GM19467 (cell line): ENCODE measurements at regions not wholly inside any gene's neighbourhood (a gene's known extent, or its start where the extent isn't known, plus 50 kb on each side); places are given as distances from the start of the nearest gene placed in this dataset.

Experiments used
- ATAC-seq: cut with Tn5 transposase; IDR thresholded peaks from one replicate; pipeline ENCODE4 v1.9.1; 2021; ENCODE audit warnings: mild to moderate bottlenecking, moderate library complexity; ENCODE audit not compliant: unreplicated experiment

DNA sequence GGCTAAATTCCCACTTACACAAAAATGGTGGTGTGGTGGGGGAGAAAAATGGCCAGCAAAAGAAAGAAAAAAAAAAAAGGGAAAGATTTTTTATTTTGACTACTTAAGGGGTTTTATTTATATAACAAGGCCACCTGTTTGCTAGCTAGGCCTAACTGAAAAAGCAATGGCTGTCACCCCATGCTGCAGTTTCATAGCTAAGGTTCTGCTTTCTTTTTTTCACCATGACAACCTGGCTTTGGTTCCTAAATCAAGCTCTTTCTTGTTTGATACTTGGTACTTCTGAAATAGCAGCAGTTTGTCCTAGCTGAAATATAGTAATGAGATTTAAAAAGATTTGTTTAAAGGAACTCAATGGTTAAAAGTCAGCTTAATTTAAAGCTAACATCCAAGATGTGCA, 433.2 kb upstream of the MEX3C start:
- no peak for ATAC-seq

DNA sequence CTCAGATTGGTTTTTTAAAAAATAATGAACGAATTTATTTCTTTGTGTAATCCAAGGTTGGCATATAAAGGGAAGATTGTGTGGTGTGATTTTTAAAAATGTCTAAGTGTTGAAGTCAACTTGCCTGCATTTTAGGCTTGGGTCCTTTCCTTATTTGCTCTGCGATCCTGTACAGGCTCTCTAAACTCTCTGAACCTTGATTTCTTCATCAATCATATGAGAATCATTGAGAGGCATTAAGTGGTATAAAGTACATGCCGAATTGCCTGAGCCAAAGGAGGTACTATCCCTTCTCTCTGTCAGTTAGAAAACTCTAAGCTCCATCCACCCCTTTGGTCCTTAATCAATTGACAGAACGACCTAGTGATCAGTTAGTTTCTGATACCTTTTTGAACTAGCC, 440.4 kb upstream of the MEX3C start:
- ATAC-seq: no peak

DNA sequence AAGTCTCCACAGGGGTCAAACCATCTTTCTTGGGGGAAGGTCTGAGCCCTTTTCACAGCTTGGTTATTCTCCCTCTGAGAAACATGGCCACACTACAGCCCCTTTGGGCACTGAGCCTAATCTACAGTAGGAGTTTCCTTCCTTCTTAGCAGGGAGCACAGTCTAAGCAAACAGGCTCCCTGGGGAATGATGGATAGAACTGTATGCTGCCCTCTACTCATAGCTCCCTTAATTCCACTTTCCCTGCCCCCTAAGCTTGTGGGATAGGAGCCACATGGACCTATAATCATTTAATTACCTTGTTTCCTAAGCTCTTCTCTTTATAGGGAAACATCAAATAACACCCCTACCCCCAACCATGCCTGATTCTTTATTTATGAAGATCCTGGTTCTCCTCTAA, 442.1 kb upstream of the MEX3C start:
- ATAC-seq: no peak

DNA sequence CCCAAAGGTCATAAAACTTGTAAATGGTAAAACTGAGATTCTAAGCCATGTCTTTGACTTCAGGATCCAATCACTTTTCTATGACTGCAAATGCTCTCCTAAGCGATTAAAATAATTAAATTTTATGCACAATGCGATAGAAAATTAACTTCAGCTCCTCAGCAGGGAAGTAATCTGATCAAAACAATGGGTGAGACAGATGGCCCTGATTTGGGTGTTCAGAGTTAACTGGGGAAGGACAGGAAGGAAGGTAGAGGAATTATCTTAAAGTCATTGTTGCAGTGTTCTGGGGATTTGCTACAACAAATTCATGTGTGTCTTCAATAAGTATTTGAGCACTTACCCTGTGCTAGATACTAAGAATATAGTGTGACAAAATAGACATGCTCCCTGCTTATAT, 446.0 kb upstream of the MEX3C start:
- ATAC-seq: no peak

DNA sequence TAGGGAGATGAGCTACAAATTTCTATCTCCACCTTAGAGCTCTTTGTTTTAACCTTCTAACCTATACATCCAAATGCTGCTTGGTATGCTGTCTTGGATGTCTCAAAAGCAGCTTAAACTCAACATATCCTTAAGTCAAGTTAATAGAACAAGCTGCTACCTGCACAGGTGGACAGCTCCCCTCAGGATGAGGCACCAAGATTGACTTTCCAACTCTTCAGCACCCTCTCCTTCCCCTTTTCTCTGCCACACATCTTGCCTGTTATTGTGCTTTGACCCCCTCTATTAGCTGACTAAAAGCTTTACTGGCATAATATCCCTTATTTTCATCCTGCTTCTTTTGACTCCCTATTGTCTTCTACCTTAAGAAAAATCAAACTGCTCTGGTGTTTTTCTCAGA, 448.1 kb upstream of the MEX3C start:
- ATAC-seq: no peak

DNA sequence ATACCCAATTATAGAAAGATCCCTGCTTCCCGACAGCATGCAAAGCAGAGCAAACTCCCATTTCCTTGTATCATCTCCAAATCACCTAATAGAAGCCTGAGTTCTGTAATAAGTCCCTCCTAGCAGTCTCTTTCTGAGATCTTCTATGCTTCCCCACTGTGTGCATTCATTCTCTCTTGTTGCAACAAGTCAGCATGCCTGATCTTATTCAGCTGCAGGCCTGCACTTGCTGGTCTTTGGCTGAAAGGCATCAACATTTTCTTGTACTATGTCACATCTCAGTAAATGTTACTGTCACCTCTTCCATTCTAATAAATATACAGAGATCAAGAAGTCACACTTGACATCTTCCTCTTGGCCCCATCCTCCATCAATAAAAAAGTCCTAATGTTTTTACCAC, 449.9 kb upstream of the MEX3C start:
- no peak for ATAC-seq

DNA sequence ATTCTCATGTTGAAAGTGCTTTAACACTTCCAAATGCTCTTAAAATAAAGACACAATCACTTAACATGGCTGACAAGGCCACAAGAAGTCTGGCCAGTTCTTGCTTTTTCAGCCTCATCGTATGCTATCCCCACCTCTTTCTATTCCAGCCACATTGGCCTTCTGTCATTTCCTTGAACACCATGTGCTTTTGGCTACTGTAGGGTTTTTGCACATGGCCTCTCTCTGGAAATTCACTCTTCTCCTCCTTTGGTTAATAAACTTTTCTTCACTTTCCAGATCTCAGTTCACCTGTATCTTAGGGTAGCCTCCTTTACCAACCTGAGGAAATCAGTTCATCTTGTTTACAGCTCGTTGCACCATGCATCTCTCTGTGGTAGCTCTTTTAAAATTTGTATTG, 450.5 kb upstream of the MEX3C start:
- ATAC-seq: no peak

DNA sequence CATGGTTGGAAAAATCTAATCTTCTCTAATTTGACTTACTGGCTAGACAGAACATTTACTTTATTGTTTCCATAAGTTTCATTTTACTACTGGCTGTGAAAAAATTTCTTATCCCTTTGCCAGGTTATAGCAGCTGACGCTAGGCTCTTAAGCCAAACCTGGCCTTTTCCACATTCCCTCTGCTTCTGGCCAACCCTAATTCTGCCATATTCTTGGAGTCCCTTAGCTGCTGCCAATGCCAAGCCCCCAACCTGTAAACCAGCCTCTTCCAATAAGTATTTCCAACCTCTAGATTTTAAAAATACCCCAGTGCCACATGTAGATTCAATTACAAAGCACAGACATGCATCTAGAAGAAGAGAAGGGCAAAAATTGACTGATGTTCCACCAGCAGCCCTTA, 452.3 kb upstream of the MEX3C start:
- ATAC-seq: no peak

DNA sequence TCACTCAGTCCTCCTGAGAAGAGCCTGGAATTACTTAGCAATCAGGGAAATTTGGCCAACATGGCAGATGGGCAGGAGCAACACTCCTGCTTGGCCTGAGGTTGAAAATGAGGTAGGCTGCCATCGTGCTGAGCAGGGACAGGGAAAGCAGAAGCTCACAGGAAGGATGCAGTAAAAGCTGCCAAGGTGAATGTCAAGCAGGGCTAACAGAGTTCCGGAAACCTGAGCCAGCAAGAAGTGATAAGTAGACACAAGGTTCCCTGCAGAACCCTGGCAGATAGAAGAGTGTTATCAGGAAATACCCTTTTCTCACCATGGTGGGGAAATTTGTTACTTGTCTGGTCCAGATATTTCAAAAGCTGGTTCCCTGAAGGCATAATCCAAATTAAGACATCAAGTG, 454.3 kb upstream of the MEX3C start:
- no peak for ATAC-seq

DNA sequence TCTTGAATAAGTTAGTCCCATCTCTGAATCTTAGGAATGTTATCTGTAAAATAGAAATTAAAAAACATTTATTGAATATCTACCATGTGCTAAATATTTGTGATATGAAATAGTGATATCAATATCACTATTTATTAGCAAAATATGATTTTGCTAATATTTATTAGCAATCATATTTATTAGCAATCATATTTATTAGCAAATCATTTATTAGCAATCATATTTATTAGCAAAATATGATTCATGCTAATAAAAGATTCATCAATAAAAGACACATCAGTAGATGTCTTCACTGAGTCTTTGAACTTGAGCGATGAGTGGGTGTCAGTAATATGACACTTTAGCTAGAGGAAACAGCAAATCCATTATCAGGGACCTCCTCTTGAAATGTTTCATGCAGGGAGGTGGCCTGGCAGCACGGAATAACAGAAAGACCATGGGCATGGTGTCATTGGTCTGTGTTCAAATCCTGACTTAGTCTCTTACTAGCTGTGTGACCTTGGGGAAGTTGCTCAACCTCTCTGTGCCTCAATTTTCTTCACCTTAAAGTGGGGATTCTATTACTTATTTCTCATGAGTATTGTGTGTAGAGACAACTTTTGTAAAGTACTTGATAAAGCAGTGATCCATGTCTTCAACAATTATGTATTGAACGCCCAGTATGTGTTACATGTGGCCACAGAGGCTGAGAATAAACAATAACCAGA, 456.2 kb upstream of the MEX3C start:
- no peak for ATAC-seq

DNA sequence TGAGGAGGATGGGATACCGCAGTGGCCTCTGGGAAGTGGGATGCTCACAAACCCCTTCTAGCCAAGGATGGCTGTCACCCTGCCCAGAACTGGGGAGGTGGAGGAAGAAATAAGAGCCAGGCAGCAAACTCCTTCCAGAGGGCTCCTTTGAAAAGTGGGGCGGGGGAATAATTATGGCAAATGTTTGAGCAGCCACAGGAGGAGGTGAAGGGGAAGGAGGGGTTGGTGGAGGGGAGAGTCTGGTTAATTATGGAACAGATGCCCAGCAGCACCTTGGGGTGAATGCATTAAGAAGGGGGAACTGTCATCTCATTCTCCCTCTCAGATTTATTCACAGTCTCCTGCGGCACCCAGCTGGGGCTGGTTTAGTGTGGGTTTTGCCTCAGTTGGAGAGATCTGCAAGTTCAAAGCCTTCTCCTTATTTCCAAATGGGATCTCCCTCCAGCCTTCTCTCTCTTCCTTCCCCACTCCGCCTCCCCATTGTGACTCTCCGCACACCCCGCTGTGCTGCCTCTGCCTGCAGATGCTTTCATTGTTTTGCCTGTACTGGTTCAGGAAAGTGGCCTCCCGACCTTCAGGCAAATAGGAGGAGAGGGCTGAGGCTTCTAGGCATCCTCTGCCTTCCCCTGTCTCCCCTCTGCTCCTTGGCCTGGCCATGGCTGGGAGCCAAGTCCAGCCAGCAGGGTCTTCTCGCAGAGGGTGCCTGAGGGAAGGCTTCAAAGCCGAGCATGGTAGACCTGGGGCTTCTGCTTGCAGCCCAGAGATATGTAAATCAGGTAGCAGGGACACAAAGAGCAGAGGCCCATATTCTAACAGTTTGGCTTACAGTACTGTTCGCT, 457.2 kb upstream of the MEX3C start:
- peak; percentile 47 for ATAC-seq

DNA sequence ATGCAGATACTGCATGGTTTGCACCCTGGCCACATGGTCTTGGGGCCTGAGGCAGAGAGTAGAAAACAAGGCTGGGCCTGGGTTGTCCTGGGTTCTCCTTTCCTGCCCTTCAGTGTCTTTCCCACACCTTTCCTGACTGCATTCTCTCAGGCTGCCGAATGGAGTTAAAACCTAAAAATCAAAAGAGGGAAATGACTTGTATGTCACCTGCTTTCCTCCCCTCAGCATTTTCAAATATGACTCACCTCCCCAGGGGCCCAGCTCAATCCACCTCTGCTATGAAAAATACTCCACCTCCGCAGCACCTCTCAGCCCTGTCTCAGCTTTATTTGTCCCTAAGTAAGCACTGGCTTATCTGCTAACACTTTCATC, 457.8 kb upstream of the MEX3C start:
- ATAC-seq: peak; percentile 79

DNA sequence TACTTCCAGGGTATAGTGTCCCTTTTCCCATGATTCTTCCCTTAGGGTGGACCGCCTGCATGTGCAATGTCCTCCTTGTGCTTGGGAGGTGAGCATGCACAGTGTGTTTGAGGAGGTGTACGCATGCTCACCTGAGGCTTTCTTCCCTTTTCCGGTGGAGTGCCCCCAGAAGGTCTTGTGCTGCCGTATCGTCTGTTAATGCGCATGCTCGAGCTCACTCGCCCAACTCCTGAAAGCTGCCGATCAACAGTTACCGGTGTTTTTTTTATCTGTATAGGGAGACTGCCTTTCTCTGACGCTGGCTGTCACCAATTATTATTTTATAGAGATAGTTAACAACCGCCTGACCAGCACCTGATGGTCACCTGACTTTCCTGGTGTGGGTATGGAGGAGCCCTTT, 458.8 kb upstream of the MEX3C start:
- no peak for ATAC-seq

DNA sequence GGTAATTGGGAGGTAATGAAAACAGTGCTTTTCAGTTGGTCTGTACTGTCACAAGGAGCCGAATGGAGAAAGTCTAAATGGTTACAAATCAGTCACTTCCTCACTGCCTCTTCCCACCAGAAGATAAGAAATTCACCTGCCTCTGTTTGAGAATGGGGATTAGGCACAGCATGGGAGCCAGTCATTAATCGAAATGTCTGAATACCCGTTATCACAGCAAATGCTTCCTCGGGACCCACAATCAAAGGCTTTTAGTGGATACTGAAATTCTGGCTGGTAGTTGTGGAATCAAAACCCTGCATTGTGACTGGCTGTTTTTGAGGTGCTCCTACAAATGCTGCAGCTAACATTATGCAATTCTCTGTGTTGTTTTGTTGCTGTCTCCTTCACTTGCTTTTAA, 461.0 kb upstream of the MEX3C start:
- no peak for ATAC-seq

DNA sequence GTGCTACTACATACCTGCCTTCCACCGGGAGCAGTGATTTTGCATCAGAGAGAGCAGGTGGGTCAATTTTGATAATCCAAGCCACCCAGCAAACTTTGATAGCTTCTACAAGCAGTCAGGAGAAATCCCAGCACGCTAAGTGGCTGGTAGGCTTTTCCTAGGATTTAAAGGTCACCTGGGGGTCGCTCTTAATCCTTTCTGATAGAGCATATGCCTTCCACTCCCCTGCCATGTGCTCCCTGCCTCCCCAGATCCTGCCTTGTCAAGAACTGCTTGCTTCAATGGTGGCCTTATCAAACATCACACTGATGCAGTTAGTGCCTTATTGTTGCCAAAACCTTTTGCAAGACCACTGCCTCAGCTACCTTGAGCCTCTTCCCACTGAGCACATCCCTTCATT, 462.3 kb upstream of the MEX3C start:
- no peak for ATAC-seq

DNA sequence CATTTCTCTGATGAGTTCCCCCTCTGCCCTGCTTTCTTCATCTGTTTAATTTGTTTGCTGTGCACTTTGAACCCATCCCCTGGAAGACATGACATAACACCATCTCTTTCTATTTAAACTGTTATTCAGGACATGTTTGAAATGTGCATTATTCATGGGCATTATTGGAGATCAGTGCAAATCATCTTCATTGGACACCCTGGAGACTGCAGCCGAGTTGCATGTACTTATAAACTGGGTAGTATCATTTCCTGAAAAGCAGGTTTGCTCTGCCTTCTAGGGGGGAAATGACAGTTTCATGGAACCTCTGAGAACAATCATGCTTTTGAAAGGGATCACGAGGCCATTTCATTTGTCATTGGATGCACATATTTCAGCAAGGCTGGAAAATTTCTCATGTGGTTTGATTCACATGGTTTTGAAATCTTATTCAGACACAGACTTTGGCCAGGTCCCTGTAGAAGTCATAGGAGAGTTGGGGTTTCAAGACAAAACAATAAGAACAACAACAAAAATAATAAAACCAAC, 462.8 kb upstream of the MEX3C start:
- no peak for ATAC-seq

DNA sequence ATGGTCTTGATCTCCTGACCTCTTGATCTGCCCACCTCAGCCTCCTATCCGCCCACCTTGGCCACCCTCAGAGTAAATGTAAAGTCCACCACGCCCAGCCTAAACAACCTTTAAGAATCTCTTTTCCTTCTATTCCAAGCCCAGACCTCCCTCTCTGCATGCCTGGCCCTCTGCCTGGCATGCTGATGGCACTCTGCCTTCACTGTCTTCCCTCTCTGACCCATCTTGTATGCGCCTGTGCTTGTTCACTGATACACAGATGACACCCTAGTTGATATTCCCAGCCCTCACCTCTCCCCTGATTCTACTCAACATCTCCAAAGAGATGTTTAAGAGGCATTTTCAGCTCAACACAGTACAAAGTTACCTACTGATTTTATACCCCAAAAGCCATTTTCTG, 466.8 kb upstream of the MEX3C start:
- ATAC-seq: no peak

DNA sequence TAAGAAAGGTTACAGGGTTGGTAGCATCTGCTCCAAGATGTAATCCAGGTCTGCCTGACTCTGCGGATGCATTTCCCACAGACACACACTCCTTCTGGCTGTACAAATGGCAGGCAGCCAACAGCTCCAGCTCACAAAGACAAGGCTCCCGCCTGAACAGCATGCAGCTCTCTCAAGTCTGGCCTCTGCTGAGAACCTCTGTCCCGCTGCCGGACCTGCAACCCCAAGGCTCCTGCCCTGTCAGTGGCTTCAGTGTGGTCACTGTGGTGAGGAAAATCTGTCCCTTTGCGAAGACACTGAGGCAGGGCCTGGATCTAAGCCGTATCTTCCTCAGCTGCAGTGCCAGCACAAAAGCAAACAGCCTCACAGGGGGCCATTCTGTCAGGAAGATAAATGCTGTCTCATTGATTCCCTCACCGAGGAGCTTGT, 469.3 kb upstream of the MEX3C start:
- no peak for ATAC-seq

DNA sequence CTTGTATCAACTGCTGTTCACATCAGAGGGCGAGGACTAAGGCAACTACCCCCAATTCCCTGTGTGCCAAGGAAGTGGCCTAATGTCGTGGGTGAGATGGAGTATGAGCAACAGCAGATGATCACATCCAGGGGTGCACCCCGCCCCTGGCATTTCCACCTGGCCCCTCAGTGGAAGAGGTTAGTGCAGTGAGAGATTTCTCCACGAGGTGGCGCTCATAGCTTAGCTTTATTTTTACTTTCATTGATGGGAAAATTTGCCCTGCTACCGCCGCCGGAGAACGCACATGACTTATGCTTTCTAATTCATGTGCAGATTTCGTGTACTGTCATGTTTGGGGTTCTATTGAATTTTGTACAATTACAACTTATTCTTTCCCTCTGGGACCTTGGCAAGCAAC, 470.6 kb upstream of the MEX3C start:
- peak; percentile 63 for ATAC-seq

DNA sequence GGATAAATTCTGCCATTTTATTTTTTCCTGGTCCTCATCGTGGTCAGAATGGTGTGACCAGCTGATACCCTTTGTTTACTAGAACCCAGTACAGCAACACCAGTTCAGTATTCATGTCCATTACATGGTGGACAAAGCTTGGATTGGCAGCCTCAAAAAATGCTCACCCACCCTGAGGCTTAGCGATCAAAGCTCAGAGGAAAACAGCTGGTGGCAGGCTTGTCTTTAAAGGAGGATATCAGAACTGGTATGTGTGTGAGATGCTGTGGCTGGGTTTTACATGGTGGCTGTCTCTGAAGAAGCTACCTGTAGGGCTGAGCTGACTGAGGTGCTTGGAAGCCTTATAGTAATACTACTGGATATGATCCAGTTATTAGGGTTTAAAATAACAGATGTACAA, 471.1 kb upstream of the MEX3C start:
- no peak for ATAC-seq

DNA sequence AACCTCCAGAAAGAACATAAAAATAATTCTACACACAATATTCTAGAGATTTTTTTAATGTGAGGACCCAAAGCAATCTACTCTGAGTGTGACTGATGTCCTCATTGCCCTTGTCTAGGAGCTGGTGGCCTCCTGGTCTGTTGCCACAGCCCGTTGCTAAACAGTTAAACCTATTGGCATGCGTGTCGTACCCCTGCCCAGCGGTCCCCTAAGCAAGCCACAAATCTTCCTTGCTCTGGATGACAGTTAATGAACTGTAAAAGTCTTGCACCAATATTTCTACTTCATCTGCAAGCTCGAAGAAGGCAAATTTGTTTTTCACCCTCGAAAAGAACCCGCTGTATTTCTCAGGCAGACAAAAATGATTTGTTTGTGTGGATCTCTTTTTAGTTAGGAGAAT, 489.1 kb upstream of the MEX3C start:
- no peak for ATAC-seq

DNA sequence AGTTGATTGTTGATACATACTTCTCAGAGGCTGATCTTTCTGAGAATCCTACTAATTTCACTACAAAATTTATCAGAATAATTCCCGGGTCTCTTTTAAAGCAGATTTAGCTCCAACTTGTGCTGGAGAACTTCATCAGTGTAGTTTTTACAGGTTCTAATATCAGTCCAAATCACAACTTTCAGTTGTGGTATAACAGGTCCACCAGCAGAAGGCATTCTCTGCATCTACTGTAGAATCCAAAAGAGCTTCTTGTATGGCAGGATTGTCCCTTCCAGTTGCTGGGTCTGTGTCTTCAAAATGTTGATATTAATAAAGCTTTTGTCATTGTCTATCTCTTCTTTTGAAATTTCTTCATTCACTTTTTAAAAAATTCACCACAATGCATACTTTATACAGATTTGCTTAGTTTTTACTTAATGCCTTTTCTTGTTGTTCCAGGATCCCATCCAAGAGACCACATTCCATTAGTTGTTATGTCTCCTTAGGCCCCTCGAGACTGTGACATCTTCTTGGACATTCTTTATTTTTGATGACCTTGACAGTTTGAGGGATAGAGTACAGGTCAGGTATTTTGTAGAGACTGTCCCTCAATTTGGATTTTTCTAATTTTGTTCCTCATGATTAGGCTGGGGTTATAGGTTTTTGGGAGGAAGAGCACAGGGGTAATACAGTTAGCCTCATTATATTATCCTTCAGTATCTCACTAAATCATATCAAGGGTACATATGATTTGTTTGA, 490.5 kb upstream of the MEX3C start:
- no peak for ATAC-seq
